Hepatocyte (in vitro differentiated cells): ENCODE measurements at regions not wholly inside any gene's neighbourhood (a gene's known extent, or its start where the extent isn't known, plus 50 kb on each side); places are given as distances from the start of the nearest gene placed in this dataset.

Experiments used
- DNase-seq: peaks from one replicate; pipeline ENCODE4 v3.0.0-alpha.2; 2016; ENCODE audit warnings: low spot score
- H2AFZ ChIP-seq: fragments of 200-600 bp; sonication (generic); 2 replicates; pipeline ENCODE4 v1.6.0; 2016; ENCODE audit warnings: antibody characterized with exemption, mild to moderate bottlenecking
- H3K27ac ChIP-seq: fragments of 200-600 bp; sonication (generic); 2 replicates; pipeline ENCODE4 v1.5.1; 2016; ENCODE audit warnings: mild to moderate bottlenecking
- H3K27me3 ChIP-seq: fragments of 200-600 bp; sonication (generic); 2 replicates; pipeline ENCODE4 v1.6.1; 2016
- H3K36me3 ChIP-seq: fragments of 200-600 bp; sonication (generic); replicated peaks from 2 replicates; pipeline ENCODE4 v1.5.1; 2016; ENCODE audit warnings: low read depth; ENCODE audit not compliant: insufficient read depth
- H3K4me1 ChIP-seq: fragments of 200-600 bp; sonication (generic); 2 replicates; pipeline ENCODE4 v1.5.1; 2016; ENCODE audit warnings: mild to moderate bottlenecking, moderate library complexity; ENCODE audit not compliant: insufficient read depth
- H3K4me2 ChIP-seq: fragments of 200-600 bp; sonication (generic); 2 replicates; pipeline ENCODE4 v1.6.0; 2016
- H3K4me3 ChIP-seq: fragments of 200-600 bp; sonication (generic); 2 replicates; pipeline ENCODE4 v1.5.1; 2016; ENCODE audit warnings: mild to moderate bottlenecking
- H3K79me2 ChIP-seq: fragments of 200-600 bp; sonication (generic); 2 replicates; pipeline ENCODE4 v1.6.0; 2017; ENCODE audit warnings: mild to moderate bottlenecking
- H3K9me2 ChIP-seq: fragments of 200-600 bp; sonication (generic); replicated peaks from 2 replicates; pipeline ENCODE4 v1.6.0; 2017; ENCODE audit warnings: mild to moderate bottlenecking; ENCODE audit not compliant: insufficient read depth
- H3K9me3 ChIP-seq: fragments of 200-600 bp; sonication (generic); 2 replicates; pipeline ENCODE4 v1.5.1; 2016; ENCODE audit warnings: low read depth, mild to moderate bottlenecking
- H4K20me1 ChIP-seq: fragments of 200-600 bp; sonication (generic); 2 replicates; pipeline ENCODE4 v1.6.0; 2016; ENCODE audit warnings: mild to moderate bottlenecking; ENCODE audit not compliant: insufficient read depth, poor library complexity, severe bottlenecking
- EZH2 ChIP-seq: fragments of 200-600 bp; sonication (generic); IDR thresholded peaks from 2 replicates; pipeline ENCODE4 v1.6.1; 2016; ENCODE audit warnings: antibody characterized with exemption, mild to moderate bottlenecking, borderline replicate concordance
- EZH2phosphoT487 ChIP-seq: fragments of 200-600 bp; sonication (generic); IDR thresholded peaks from one replicate; pipeline ENCODE4 v1.6.1; 2018; ENCODE audit warnings: antibody characterized with exemption, mild to moderate bottlenecking, low read depth, moderate library complexity; ENCODE audit not compliant: unreplicated experiment, severe bottlenecking
- WGBS: methylation state at CpG from one replicate; pipeline ENCODE4 v1.1.6; 2016; ENCODE audit warnings: low lambda C conversion rate; ENCODE audit errors: missing lambda C conversion rate; 5-methylcytosine and 5-hydroxymethylcytosine counted together
- TF ChIP-seq, protein P1 (sequence below): fragments of 200-600 bp; sonication (generic); IDR thresholded peaks from 2 replicates; pipeline ENCODE4 v1.5.1; 2016; ENCODE audit warnings: antibody characterized with exemption, mild to moderate bottlenecking; ENCODE audit not compliant: poor library complexity

DNA sequence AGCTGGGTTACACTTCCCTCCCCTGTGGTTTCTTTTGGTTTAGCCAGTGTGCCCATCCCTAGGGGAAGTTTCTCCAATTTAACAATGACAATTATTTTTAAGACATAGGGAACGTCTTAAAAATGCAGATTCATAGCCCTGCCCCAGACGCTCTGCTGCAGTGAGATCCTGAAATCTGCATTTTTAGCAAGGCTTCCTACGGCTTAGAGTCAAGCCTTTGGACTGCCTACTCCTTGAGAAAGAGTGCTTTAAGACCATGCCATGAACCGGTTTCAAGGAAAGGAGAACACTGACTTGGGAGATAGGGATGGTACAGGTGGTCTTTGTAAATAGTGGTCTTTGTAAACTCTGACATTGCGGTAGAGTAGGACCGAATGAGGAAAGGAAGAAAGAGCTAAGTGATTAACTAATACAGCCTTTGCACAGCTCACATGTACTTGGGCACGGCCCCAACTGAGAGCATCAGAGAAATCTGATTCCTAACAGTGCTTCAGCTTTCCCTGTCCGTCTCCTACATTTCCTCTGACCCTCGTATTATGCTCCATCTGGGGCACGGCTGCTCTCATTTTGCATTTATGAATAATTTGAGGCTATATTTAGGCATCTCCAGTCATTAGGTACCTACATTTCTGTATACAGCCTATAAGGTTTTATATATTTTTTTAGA lies 217.6 kb upstream of the TANK start:
- no peak overlapping the region for H3K27ac ChIP-seq
- no peak for DNase-seq
- no peaks in the 10 kb centered on the region for H4K20me1 ChIP-seq
- TF ChIP-seq EZH2 (no peak), EZH2phosphoT487 (no peak)
- TF ChIP-seq, protein P1, sequence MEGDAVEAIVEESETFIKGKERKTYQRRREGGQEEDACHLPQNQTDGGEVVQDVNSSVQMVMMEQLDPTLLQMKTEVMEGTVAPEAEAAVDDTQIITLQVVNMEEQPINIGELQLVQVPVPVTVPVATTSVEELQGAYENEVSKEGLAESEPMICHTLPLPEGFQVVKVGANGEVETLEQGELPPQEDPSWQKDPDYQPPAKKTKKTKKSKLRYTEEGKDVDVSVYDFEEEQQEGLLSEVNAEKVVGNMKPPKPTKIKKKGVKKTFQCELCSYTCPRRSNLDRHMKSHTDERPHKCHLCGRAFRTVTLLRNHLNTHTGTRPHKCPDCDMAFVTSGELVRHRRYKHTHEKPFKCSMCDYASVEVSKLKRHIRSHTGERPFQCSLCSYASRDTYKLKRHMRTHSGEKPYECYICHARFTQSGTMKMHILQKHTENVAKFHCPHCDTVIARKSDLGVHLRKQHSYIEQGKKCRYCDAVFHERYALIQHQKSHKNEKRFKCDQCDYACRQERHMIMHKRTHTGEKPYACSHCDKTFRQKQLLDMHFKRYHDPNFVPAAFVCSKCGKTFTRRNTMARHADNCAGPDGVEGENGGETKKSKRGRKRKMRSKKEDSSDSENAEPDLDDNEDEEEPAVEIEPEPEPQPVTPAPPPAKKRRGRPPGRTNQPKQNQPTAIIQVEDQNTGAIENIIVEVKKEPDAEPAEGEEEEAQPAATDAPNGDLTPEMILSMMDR: no peak
- no peaks in the 10 kb centered on the region for H3K79me2 ChIP-seq
- no peaks in the 10 kb centered on the region for H3K36me3 ChIP-seq
- H2AFZ ChIP-seq: no peak overlapping the region
- H3K4me1 ChIP-seq: no peaks in the 10 kb centered on the region
- WGBS: 68% methylated on average over 10 of the region's 10 CpGs
- no peak overlapping the region for H3K4me3 ChIP-seq
- H3K9me2 ChIP-seq: no peaks in the 10 kb centered on the region
- no peak overlapping the region for H3K4me2 ChIP-seq
- H3K27me3 ChIP-seq: no peaks in the 10 kb centered on the region
- no peaks in the 10 kb centered on the region for H3K9me3 ChIP-seq

DNA sequence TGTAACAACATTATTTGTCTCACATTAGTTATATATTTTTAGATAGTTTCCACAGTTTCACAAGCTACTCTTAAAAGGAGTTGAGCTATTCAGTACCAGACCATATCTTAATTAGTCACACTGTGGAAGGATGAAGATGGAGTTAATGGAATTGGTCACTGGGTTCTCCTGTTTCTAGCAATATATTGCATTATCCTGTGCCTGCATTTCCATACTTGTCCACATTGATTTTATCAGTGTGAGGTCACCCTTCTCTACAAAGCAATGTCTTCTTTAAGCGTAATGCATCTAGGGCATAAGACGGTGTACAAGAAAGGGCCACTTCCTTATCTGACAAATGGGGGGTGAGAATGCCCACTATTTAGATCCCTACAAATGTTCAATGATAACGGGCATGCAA lies 216.8 kb upstream of the TANK start:
- Histone ChIP-seq H3K9me3 (no peaks in the 10 kb centered on the region), H3K27ac (no peak overlapping the region), H3K4me3 (no peak overlapping the region), H3K27me3 (no peaks in the 10 kb centered on the region), H4K20me1 (no peaks in the 10 kb centered on the region), H2AFZ (no peak overlapping the region), H3K36me3 (no peaks in the 10 kb centered on the region), H3K79me2 (no peaks in the 10 kb centered on the region), H3K9me2 (no peaks in the 10 kb centered on the region), H3K4me2 (no peak overlapping the region), H3K4me1 (no peaks in the 10 kb centered on the region)
- no peak for DNase-seq
- TF ChIP-seq EZH2 (no peak), EZH2phosphoT487 (no peak)
- TF ChIP-seq, protein P1: no peak
- WGBS: 96% methylated on average over 3 of the region's 3 CpGs

DNA sequence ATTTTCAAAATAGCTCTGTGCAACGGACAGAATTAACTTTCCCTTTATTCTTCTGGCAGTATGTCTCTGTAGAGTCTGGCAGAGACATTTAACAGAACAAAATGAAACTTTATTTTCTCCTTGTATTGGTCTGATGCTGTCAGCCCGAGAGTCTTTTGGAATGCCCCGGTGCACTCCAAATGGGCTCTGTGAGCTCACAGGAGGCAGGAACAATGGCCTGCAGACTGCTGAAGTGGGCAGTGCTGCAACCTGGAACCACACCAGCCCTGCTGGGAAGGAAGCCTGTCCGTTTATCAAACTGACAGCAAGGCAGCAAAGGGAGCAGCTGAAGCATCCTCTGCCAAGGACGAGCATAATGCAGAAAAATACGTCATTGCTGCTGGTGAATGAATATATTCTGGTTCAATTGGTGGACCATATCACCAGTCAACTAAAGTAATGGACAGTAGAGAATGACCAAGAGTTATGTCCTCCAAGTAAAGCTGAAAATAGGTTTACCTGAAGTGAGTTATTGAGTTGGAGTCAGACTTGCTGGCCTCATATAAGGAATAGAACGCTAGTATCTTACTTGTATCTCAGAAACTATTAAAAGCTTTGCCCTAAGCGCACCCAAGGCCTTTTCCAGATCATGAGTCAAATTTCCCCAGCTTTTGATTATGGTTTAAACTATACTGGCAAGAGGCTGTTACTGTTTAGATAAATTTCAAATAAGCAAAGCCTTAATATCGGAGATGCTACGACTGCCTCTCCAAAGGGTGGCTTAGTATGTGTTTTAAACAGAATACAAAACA lies 207.6 kb upstream of the TANK start:
- WGBS: 76% methylated on average over 10 of the region's 10 CpGs
- Histone ChIP-seq H3K9me2 (no peaks in the 10 kb centered on the region), H3K36me3 (no peaks in the 10 kb centered on the region), H3K27ac (no peak overlapping the region), H3K27me3 (no peaks in the 10 kb centered on the region), H4K20me1 (no peaks in the 10 kb centered on the region), H3K4me2 (peak overlapping the region; percentile 31), H2AFZ (no peak overlapping the region), H3K4me3 (no peak overlapping the region), H3K4me1 (no peaks in the 10 kb centered on the region), H3K79me2 (no peaks in the 10 kb centered on the region), H3K9me3 (no peaks in the 10 kb centered on the region)
- TF ChIP-seq EZH2 (no peak), EZH2phosphoT487 (no peak)
- TF ChIP-seq, protein P1: no peak
- no peak for DNase-seq
